Left lung (tissue), 4 donors: ENCODE measurements at regions not wholly inside any gene's neighbourhood (a gene's known extent, or its start where the extent isn't known, plus 50 kb on each side); places are given as distances from the start of the nearest gene placed in this dataset.

Experiments used
- ATAC-seq: fragments of 200-7000 bp; cut with Tn5 transposase; one replicate; pipeline ENCODE4 v1.9.1; 2020; ENCODE audit warnings: moderate library complexity
- DNase-seq, 4 donors: peaks; one replicate each; pipeline ENCODE4 v3.0.0-alpha.2; 2013 to 2020
- H3K27ac ChIP-seq, 2 donors: fragments of 200-600 bp; sonication (generic) in 1 of 2; one replicate each; pipeline versions ENCODE4 v1.5.0 to v1.8.0; 2020 to 2021
- H3K27me3 ChIP-seq, 2 donors: fragments of 200-600 bp; sonication (generic) in 1 of 2; one replicate each; pipeline versions ENCODE4 v1.5.0 to v1.8.0; 2020 to 2021
- H3K36me3 ChIP-seq, 2 donors: fragments of 200-600 bp; sonication (generic) in 1 of 2; one replicate each; pipeline versions ENCODE4 v1.5.0 to v1.8.0; 2020 to 2021
- H3K4me1 ChIP-seq, 2 donors: fragments of 200-600 bp; one replicate each; pipeline ENCODE4 v1.8.0; 2021
- H3K4me3 ChIP-seq, 2 donors: fragments of 200-600 bp; sonication (generic) in 1 of 2; one replicate each; pipeline versions ENCODE4 v1.5.0 to v1.8.0; 2020 to 2021; ENCODE audit warnings: mild to moderate bottlenecking in 1 of 2
- H3K9me3 ChIP-seq, 2 donors: fragments of 200-600 bp; sonication (generic) in 1 of 2; one replicate each; pipeline versions ENCODE4 v1.5.0 to v1.8.0; 2020 to 2021
- intact Hi-C, 2 donors: fragments of 100-400 bp; cut with DNase I; formaldehyde crosslinking; loops; one replicate each; pipeline versions ENCODE4 v1.11.2 to v1.14.2; 2022
- TF ChIP-seq, protein P1 (sequence below), 2 donors: fragments of 200-600 bp; sonication (generic) in 1 of 2; IDR thresholded peaks; one replicate each; pipeline versions ENCODE4 v1.5.0 to v1.8.0; 2021; ENCODE audit warnings: antibody characterized with exemption in 2 of 2
- donor health status: DM: no; HTN: yes; CAD: no.
- donor health status: DM: no; HTN: no; CAD: no.

DNA sequence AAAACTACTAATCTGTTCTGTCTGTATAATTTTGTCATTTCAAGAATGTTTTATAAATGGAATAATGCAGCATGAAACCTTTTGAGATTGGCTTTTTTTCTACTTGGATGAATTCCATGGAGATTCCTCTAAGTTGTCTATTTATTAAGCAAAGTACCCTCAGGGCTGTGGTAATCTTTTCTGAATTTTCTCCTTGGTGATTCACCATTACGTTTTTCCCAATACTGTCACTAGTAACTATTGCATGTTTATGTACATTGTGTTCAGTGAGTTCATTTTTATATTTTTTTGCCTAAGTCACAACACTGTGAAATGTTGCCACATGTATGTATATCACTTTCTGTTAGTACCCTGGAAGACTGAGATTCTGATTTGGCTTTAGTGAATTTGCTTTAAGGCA, 177.0 kb upstream of the GRIN3A start:
- DNase-seq: no peak
- H3K4me3 ChIP-seq: no peak overlapping the region
- no peak for ATAC-seq
- TF ChIP-seq, protein P1, sequence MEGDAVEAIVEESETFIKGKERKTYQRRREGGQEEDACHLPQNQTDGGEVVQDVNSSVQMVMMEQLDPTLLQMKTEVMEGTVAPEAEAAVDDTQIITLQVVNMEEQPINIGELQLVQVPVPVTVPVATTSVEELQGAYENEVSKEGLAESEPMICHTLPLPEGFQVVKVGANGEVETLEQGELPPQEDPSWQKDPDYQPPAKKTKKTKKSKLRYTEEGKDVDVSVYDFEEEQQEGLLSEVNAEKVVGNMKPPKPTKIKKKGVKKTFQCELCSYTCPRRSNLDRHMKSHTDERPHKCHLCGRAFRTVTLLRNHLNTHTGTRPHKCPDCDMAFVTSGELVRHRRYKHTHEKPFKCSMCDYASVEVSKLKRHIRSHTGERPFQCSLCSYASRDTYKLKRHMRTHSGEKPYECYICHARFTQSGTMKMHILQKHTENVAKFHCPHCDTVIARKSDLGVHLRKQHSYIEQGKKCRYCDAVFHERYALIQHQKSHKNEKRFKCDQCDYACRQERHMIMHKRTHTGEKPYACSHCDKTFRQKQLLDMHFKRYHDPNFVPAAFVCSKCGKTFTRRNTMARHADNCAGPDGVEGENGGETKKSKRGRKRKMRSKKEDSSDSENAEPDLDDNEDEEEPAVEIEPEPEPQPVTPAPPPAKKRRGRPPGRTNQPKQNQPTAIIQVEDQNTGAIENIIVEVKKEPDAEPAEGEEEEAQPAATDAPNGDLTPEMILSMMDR (IDR thresholded peaks at IDR 0.05): no peak
- H3K9me3 ChIP-seq: no peaks in the 10 kb centered on the region
- intact Hi-C loops: no loop called here
- H3K36me3 ChIP-seq: no peaks in the 10 kb centered on the region
- H3K4me1 ChIP-seq: no peaks in the 10 kb centered on the region
- no peaks in the 10 kb centered on the region for H3K27me3 ChIP-seq
- H3K27ac ChIP-seq: no peak overlapping the region

DNA sequence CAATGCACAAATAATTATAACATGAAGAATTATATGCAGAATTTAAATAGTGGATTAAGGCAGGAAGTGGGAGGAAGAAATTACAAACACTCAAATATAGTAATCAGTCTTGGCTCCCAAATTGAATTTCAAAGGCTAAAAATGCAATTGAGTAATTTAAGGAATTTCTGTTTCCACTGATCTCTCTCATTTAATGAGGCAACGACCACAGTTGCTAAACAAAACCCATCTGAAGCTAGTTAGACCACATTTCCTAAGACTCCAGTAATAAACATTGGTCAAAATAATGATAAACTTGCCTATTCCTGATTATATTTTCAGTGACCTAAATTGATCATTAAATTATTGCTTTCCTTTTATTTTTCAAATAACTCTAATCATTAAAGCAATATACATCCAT, 174.3 kb upstream of the GRIN3A start:
- H3K27ac ChIP-seq: no peak overlapping the region
- H3K4me3 ChIP-seq: no peak overlapping the region
- no peaks in the 10 kb centered on the region for H3K27me3 ChIP-seq
- no peaks in the 10 kb centered on the region for H3K4me1 ChIP-seq
- TF ChIP-seq, protein P1 (IDR thresholded peaks at IDR 0.05): no peak
- no peaks in the 10 kb centered on the region for H3K36me3 ChIP-seq
- no peak for ATAC-seq
- intact Hi-C loops: no loop called here
- DNase-seq: peak in 1 of 4 donors; percentile 17
- no peaks in the 10 kb centered on the region for H3K9me3 ChIP-seq

DNA sequence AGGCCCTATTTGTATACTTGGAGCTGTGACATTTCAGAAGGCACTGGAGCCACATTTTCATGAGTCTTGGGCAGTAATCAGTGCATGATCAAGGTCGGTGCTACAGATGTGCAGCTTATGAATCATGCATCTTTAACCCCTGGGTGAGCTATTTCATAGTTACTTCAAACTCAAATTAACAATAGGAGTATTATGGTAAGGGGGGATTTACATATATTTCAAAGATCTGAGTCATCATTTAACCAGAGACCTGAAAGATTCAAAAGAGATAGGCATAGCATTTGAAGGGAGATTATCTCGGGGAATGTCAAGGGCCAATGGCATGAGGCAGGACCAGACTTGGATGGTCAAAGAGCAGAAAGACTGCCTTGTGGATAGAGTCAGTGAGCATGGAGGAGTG, 169.0 kb upstream of the GRIN3A start:
- no peaks in the 10 kb centered on the region for H3K27me3 ChIP-seq
- no peak for DNase-seq
- intact Hi-C loops: no loop called here
- no peak for ATAC-seq
- no peak overlapping the region for H3K27ac ChIP-seq
- TF ChIP-seq, protein P1 (IDR thresholded peaks at IDR 0.05): no peak
- H3K9me3 ChIP-seq: no peaks in the 10 kb centered on the region
- no peaks in the 10 kb centered on the region for H3K4me1 ChIP-seq
- H3K4me3 ChIP-seq: no peak overlapping the region
- H3K36me3 ChIP-seq: no peaks in the 10 kb centered on the region

DNA sequence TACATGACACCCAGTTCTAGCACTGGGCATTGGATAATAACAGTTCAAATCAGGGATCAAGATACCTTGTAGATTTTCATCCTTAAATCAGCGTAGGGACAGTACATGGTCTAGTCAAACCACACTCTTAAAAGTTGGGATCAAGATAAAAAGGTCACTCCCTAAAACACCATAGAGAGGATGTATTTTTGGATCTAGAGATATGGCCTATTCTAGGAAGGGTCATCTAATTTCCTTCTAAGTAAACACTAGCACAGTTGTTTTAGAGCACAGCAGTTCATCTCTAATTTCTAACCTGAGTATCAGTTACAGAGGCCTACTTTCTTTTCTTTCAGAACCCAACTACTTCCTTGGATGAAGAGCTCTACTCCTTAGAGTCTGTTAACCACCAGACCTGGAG, 166.4 kb upstream of the GRIN3A start:
- intact Hi-C loops: no loop called here
- ATAC-seq: no peak
- H3K27me3 ChIP-seq: no peaks in the 10 kb centered on the region
- H3K36me3 ChIP-seq: no peaks in the 10 kb centered on the region
- no peaks in the 10 kb centered on the region for H3K9me3 ChIP-seq
- H3K27ac ChIP-seq: no peak overlapping the region
- no peaks in the 10 kb centered on the region for H3K4me1 ChIP-seq
- TF ChIP-seq, protein P1 (IDR thresholded peaks at IDR 0.05): no peak
- DNase-seq: no peak
- no peak overlapping the region for H3K4me3 ChIP-seq

DNA sequence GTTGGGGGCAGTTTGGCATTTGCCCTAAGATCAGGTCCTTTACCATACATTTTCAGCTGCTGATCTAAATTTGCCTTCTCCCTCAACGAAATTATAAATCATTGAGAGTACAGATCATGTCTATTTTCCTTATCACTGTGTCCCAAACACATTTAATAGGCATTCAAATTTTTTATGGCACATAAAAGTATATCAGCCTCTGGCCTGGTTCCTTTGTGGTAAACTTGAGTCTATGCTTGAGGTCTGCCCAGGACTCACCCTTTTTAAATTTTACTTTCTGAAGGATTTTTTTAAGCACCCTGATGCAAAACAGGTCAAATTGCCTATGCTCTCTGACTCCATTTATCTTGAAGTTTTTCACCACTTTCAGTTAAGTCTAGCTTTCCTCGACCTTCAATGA, 163.6 kb upstream of the GRIN3A start:
- intact Hi-C loops: no loop called here
- Histone ChIP-seq H3K27ac (no peak overlapping the region), H3K36me3 (no peaks in the 10 kb centered on the region), H3K9me3 (no peaks in the 10 kb centered on the region), H3K4me1 (no peaks in the 10 kb centered on the region), H3K4me3 (no peak overlapping the region), H3K27me3 (no peaks in the 10 kb centered on the region)
- TF ChIP-seq, protein P1 (IDR thresholded peaks at IDR 0.05): no peak
- DNase-seq (no peak), ATAC-seq (no peak)
